ENCODE measurements at regions not wholly inside any gene's neighbourhood (a gene's known extent, or its start where the extent isn't known, plus 50 kb on each side); places are given as distances from the start of the nearest gene placed in this dataset.

- no peak for ATAC-seq
Measured at GRCh38 chr10:78502210-78502936, 468.7 kb downstream of the RPS24 start.

DNA sequence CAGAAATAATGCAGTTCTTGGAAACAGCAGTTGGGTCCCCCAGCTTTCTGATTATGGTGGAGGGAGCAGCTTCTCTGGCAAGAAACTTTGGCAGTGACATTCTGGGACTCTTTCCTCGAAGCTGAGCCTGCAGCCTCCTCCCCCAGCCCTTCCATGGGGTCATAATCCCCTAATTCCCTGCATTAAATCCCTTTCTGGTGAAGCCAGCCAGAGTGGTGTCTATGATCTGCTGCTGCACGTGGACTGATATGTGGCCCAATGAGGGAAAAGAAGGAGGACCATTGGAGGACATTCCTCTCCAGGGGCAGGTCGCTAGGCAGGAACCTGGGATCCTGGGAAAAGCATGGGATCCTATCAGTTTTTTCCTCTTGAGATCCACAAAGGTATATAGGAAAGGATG is 470.5 kb downstream of the RPS24 start:
- no peak for ATAC-seq

- no peak for ATAC-seq
Measured at GRCh38 chr10:78505657-78506056, 472.0 kb downstream of the RPS24 start.

- ATAC-seq: no peak
Measured at GRCh38 chr10:78506614-78507013, 473.0 kb downstream of the RPS24 start.

GRCh38 chr10:78507510-78508160 is 474.0 kb downstream of the RPS24 start:
- no peak for ATAC-seq

- no peak for ATAC-seq
Measured at GRCh38 chr10:78508955-78509748, 475.5 kb downstream of the RPS24 start.

DNA sequence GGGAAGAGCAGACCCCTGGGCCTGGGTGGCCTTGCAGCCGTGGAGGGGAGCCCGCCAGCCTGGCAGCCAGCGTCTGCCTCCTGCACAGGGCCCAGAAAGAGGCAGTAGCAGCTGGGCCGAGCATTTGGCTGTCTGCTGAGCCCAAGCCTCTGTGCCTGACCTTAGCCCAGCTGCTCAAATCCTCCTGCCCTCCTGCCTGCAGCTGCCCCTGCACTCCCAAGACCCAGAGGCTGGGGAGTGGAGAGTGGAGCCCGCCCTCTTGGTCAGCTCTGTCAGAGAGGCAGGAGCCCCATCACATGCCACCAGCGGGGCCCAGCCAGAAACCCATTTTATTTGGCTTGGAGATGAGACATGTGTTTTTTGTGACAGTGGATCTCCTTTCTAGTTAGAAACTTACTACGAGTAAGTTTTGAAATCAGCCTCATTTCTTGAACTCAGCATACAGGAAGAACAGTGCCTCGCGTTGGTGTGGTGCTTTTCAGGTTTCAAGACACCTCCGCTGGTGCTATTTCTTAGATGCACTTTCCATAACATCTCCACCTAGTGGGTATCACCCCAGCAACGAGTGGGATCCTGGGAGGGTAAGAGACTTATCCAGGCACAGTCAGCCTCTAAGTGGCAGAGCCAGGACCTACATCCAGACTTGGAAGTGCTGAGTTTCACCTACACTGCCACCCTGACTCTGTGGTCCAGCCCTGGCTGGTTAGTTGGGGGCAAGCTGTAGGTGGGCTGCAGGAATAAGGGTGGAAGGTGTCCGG is 477.1 kb downstream of the RPS24 start:
- no peak for ATAC-seq

DNA sequence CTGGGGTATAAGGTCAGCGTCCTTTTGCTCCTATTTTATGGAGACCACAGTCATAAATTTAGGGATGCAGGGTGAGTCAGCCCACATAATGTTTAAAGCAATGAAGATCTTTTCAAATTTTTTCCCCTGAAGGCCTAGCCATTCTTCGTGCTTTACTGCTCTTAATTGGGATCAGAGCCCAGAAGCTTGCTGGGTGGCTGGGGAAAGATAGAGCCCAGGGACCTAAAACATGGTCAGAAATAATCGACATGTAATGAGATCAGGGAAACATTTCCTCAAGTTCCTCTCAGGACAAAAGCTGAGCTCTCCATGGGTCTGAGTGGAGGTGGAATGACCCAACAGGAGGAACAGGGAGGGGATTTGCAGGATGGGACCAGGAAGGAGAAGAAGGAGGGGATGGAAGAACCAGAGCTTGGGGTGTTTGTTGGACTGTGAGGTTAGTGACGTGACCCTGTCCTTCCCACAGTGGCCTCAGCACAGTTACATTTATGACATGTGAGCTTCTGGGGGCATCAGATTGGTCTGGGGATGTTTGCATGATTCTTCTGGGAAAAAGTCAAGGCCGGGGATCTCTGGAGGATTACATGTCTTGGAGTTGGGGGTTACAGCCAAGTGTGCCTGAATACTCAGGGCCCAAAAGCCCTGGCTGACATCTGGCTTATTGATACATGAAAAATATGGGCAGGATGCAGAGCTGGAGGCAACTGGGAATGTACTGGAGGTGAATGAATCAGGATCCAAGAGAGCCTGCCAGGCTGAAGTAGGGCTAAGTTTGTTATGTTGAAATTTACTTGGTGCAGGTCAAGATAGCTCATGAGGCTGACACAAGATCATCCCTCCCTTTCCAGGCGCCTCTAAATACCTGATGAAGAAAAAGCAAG is 477.9 kb downstream of the RPS24 start:
- no peak for ATAC-seq

GRCh38 chr10:78512205-78512550 is 478.5 kb downstream of the RPS24 start:
- no peak for ATAC-seq

GRCh38 chr10:78513330-78513729 is 479.7 kb downstream of the RPS24 start:
- no peak for ATAC-seq

- no peak for ATAC-seq
Measured at GRCh38 chr10:78513986-78514385, 480.3 kb downstream of the RPS24 start.

GRCh38 chr10:78514459-78514858 is 480.8 kb downstream of the RPS24 start:
- ATAC-seq: no peak

GRCh38 chr10:78515038-78515872 is 481.6 kb downstream of the RPS24 start:
- no peak for ATAC-seq

DNA sequence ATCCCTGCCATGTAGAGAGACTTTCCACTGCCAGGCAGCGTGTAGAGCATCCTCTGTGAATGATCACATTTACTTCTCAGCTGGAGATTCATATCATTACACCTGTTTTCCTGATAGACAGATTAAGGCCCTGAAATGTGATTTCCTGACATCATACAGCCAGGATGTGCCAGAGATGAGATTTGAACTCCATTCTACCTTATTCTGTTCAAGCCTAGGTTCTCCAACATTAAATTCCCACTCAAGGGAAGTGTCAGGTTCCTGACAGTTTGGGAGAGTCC is 482.1 kb downstream of the RPS24 start:
- ATAC-seq: no peak

- no peak for ATAC-seq
Measured at GRCh38 chr10:78516236-78516635, 482.6 kb downstream of the RPS24 start.

DNA sequence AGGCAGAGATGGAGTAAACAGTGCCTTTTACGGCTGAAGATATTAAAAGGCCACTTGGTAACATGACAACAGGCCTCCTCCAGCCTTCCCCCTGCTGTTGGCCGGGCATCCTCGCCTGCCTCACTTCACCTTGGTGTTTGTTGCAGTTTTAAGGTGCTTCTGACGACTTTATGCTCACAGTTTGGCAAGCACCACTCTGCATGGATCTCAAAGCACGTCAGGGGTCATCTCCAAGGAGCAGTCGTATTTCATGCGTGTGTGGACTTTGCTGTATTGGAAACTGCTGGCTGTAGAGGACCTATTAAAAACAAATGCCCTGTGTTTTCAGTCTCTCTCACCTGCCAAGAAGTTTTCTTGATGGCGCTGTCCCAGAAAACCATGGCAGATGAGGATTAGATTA is 483.1 kb downstream of the RPS24 start:
- no peak for ATAC-seq

DNA sequence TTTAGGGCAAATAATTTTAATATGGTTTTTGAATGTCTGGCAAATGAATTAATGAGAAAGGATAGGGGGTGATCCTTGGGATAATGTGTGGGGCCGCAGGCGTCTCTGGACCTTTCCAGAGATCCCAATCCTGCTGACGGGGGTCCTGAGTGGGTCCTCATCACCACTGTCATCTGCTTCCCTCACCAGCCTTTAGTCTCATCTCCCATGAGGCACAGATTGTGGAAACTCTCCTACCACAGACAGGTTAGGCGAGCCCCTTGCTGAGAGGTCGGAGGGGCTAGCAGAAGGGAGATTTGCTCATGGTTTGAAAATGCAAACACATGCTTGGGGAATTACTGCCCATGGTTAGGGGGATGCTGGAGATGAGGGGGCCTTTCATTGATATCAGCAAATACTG is 484.6 kb downstream of the RPS24 start:
- no peak for ATAC-seq

- ATAC-seq: peak; percentile 82
Measured at GRCh38 chr10:78520737-78521430, 487.2 kb downstream of the RPS24 start.

DNA sequence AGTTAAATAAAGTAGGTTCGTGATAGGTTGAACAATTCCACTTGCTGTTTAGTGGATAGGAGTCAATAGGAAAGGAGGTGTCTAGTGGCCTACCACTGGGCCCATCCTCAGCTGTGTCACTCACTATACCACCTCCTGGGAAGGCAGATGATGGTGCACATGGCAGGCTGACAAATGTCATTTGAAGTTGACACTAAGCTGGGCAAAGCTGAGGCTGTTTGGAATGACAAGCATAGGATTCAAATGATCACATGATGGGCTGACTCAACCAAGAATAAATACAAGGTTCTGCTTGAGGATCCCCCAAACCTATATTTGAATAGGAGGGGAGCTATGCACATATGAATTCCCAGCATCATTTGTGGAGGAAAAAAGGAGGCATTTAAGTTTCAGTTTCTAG is 489.8 kb downstream of the RPS24 start:
- no peak for ATAC-seq

GRCh38 chr10:78524342-78524741 is 490.7 kb downstream of the RPS24 start:
- no peak for ATAC-seq

- no peak for ATAC-seq
Measured at GRCh38 chr10:78524941-78525340, 491.3 kb downstream of the RPS24 start.
